ENCODE measurements at regions not wholly inside any gene's neighbourhood (a gene's known extent, or its start where the extent isn't known, plus 50 kb on each side); places are given as distances from the start of the nearest gene placed in this dataset.
"Not testable (repeated sequence)": the region's sequence is repeated elsewhere in the genome, so short reads cannot be mapped to it uniquely, and the experiment has no call there.

DNA sequence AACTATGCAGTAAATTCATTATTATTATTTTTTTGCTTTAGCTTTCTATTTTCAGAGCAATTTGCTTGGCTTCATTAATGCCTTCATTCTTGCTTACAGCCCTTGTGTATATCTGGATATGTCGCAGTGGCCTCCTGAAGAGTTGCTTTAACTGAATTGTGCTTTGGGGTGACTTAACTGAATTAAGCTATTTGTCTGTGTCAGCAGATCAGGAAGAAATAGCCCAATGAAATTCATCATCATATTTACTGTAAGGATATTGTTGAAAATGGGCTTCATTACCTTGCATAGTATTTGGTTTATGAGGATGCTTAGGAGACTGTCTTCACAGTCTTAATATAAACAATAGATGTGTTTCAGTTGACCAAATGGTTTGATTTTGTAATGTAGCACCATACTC lies 59.7 kb upstream of the PIP4K2A start:
- H3K4me2 ChIP-seq (ENCODE audit: low read length): no peak overlapping the region
- FAIRE-seq (no peak), DNase-seq (ENCODE audit: low read depth) (no peak)
- no peaks in the 10 kb centered on the region for H3K4me1 ChIP-seq (ENCODE audit: insufficient read depth, low read length)
- Mint-ChIP-seq H3K4me1 (ENCODE audit: low read depth, unreplicated experiment) (no peaks in the 10 kb centered on the region), H3K36me3 (ENCODE audit: low read depth, unreplicated experiment) (no peaks in the 10 kb centered on the region), H3K27me3 (ENCODE audit: low read depth, unreplicated experiment) (no peaks in the 10 kb centered on the region), H3K27ac (ENCODE audit: unreplicated experiment) (no peak overlapping the region), H3K4me3 (ENCODE audit: unreplicated experiment) (no peak overlapping the region), H3K9me3 (ENCODE audit: unreplicated experiment) (peaks cover 4% of the 10 kb centered on the region)
- H3K27me3 ChIP-seq (ENCODE audit: insufficient read depth, low read length): no peaks in the 10 kb centered on the region
- no peaks in the 10 kb centered on the region for H3K36me3 ChIP-seq (ENCODE audit: insufficient read depth, low read length)
- no peak overlapping the region for H3K4me3 ChIP-seq (ENCODE audit: insufficient read depth, low read depth, low read length)
- H4K20me1 ChIP-seq (ENCODE audit: insufficient read depth, low read length): no peaks in the 10 kb centered on the region
- TF ChIP-seq EZH2 (IDR thresholded peaks at IDR 0.05; ENCODE audit: insufficient read depth, low read length): no peak
- TF ChIP-seq, protein P1, sequence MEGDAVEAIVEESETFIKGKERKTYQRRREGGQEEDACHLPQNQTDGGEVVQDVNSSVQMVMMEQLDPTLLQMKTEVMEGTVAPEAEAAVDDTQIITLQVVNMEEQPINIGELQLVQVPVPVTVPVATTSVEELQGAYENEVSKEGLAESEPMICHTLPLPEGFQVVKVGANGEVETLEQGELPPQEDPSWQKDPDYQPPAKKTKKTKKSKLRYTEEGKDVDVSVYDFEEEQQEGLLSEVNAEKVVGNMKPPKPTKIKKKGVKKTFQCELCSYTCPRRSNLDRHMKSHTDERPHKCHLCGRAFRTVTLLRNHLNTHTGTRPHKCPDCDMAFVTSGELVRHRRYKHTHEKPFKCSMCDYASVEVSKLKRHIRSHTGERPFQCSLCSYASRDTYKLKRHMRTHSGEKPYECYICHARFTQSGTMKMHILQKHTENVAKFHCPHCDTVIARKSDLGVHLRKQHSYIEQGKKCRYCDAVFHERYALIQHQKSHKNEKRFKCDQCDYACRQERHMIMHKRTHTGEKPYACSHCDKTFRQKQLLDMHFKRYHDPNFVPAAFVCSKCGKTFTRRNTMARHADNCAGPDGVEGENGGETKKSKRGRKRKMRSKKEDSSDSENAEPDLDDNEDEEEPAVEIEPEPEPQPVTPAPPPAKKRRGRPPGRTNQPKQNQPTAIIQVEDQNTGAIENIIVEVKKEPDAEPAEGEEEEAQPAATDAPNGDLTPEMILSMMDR (IDR thresholded peaks at IDR 0.05; ENCODE audit: insufficient read depth, low read depth, low read length): no peak
- no peak overlapping the region for H3K9ac ChIP-seq (ENCODE audit: low read length)
- no peaks in the 10 kb centered on the region for H3K79me2 ChIP-seq (ENCODE audit: insufficient read depth, low read length)
- no peak overlapping the region for H3K27ac ChIP-seq (ENCODE audit: low read depth, low read length)
- H3K9me3 ChIP-seq (ENCODE audit: insufficient read depth, low read depth, low read length): no peaks in the 10 kb centered on the region
- no peak overlapping the region for H2AFZ ChIP-seq (ENCODE audit: low read depth, low read length)

DNA sequence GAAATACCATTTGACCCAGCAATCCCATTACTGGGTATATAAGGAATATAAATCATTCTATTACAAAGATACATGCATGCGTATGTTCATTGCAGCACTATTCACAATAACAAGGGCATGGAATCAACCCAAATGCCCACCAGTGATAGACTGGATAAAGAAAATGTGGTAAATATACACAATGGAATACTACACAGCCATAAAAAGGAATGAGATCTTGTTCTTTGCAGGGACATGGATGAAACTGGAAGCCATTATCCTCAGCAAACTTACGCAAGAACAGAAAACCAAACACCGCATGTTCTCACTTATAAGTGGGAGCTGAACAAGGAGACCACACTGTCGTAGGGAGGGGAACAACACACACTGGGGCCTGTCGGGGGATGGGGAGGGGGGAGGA lies 57.3 kb upstream of the PIP4K2A start:
- H3K27me3 Mint-ChIP-seq (ENCODE audit: low read depth, unreplicated experiment); H3K4me1 Mint-ChIP-seq (ENCODE audit: low read depth, unreplicated experiment); H3K4me3 ChIP-seq (ENCODE audit: insufficient read depth, low read depth, low read length); H3K27ac Mint-ChIP-seq (ENCODE audit: unreplicated experiment); H3K27ac ChIP-seq (ENCODE audit: low read depth, low read length); H3K36me3 ChIP-seq (ENCODE audit: insufficient read depth, low read length); FAIRE-seq; H3K4me2 ChIP-seq (ENCODE audit: low read length); H2AFZ ChIP-seq (ENCODE audit: low read depth, low read length); H4K20me1 ChIP-seq (ENCODE audit: insufficient read depth, low read length); H3K4me1 ChIP-seq (ENCODE audit: insufficient read depth, low read length); H3K9me3 ChIP-seq (ENCODE audit: insufficient read depth, low read depth, low read length); H3K27me3 ChIP-seq (ENCODE audit: insufficient read depth, low read length); H3K9ac ChIP-seq (ENCODE audit: low read length); H3K79me2 ChIP-seq (ENCODE audit: insufficient read depth, low read length); DNase-seq (ENCODE audit: low read depth); H3K4me3 Mint-ChIP-seq (ENCODE audit: unreplicated experiment); H3K9me3 Mint-ChIP-seq (ENCODE audit: unreplicated experiment); H3K36me3 Mint-ChIP-seq (ENCODE audit: low read depth, unreplicated experiment): not testable (repeated sequence)

DNA sequence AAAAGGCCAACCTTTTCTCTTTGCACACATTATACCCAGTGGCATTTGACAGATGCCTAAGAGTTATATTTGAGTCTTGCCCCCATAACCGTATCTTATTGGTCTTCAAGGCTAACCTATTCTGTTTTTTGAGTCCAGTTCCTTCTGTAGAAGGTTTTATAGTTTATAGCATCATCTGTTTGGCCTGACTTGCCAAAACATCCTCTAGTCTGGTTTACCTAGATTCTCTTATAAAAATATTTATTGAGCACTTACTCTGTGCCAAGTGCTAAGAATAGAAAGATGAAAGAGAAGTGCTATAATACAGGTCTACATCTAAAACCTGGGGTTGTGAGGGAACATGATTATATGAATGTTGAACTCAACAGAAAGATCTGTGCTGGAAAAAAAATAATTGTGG lies 55.9 kb upstream of the PIP4K2A start:
- no peaks in the 10 kb centered on the region for H3K36me3 Mint-ChIP-seq (ENCODE audit: low read depth, unreplicated experiment)
- FAIRE-seq (no peak), DNase-seq (ENCODE audit: low read depth) (no peak)
- no peak overlapping the region for H3K9ac ChIP-seq (ENCODE audit: low read length)
- H3K4me1 Mint-ChIP-seq (ENCODE audit: low read depth, unreplicated experiment): no peaks in the 10 kb centered on the region
- no peaks in the 10 kb centered on the region for H4K20me1 ChIP-seq (ENCODE audit: insufficient read depth, low read length)
- H3K9me3 ChIP-seq (ENCODE audit: insufficient read depth, low read depth, low read length): no peaks in the 10 kb centered on the region
- H3K4me1 ChIP-seq (ENCODE audit: insufficient read depth, low read length): no peaks in the 10 kb centered on the region
- no peak overlapping the region for H3K27ac ChIP-seq (ENCODE audit: low read depth, low read length)
- H2AFZ ChIP-seq (ENCODE audit: low read depth, low read length): no peak overlapping the region
- H3K27me3 ChIP-seq (ENCODE audit: insufficient read depth, low read length): no peaks in the 10 kb centered on the region
- no peak overlapping the region for H3K4me3 ChIP-seq (ENCODE audit: insufficient read depth, low read depth, low read length)
- H3K4me2 ChIP-seq (ENCODE audit: low read length): no peak overlapping the region
- no peaks in the 10 kb centered on the region for H3K36me3 ChIP-seq (ENCODE audit: insufficient read depth, low read length)
- H3K27me3 Mint-ChIP-seq (ENCODE audit: low read depth, unreplicated experiment): no peaks in the 10 kb centered on the region
- no peaks in the 10 kb centered on the region for H3K79me2 ChIP-seq (ENCODE audit: insufficient read depth, low read length)
- no peak overlapping the region for H3K4me3 Mint-ChIP-seq (ENCODE audit: unreplicated experiment)
- H3K27ac Mint-ChIP-seq (ENCODE audit: unreplicated experiment): no peak overlapping the region
- H3K9me3 Mint-ChIP-seq (ENCODE audit: unreplicated experiment): peaks cover 6% of the 10 kb centered on the region
- TF ChIP-seq EZH2 (IDR thresholded peaks at IDR 0.05; ENCODE audit: insufficient read depth, low read length): no peak
- TF ChIP-seq, protein P1 (IDR thresholded peaks at IDR 0.05; ENCODE audit: insufficient read depth, low read depth, low read length): no peak
